HEK293 (cell line): ENCODE measurements at regions not wholly inside any gene's neighbourhood (a gene's known extent, or its start where the extent isn't known, plus 50 kb on each side); places are given as distances from the start of the nearest gene placed in this dataset.

Source experiments
- CTCF ChIA-PET: fragments of 350-600 bp; formaldehyde crosslinking; extraction: SDS; loops from one replicate; lab custom pipeline; 2021; ENCODE audit warnings: antibody characterized with exemption; lab: Yijun Ruan, JAX
- POLR2A ChIA-PET: fragments of 300-600 bp; formaldehyde crosslinking; extraction: SDS; loops from one replicate; lab custom pipeline; 2020; ENCODE audit warnings: antibody characterized with exemption, inconsistent platforms; lab: Yijun Ruan, JAX
- H3K27ac ChIP-seq: fragments of 200-500 bp; sonication (Bioruptor generic); 2 replicates; pipeline ENCODE4 v1.5.1; 2014; ENCODE audit warnings: low read depth, low read length, control low read depth, inconsistent platforms; ENCODE audit errors: extremely low read depth
- H3K36me3 ChIP-seq, 2 experiments: fragments of 200-500 bp in 1 of 2; sonication (Bioruptor generic) in 1 of 2; 1 replicate in 1 of 2; 2 replicates in 1 of 2; pipeline ENCODE4 v1.5.1; 2014 to 2017; ENCODE audit warnings: inconsistent platforms in 2 of 2, low read length in 2 of 2; ENCODE audit not compliant: control insufficient read depth in 2 of 2, insufficient read depth in 1 of 2
- H3K4me1 ChIP-seq: fragments of 200-500 bp; sonication (Bioruptor generic); 2 replicates; pipeline ENCODE4 v1.5.1; 2014; ENCODE audit warnings: mild to moderate bottlenecking, low read length, inconsistent platforms; ENCODE audit not compliant: control insufficient read depth, insufficient read depth
- H3K4me3 ChIP-seq: 2 replicates; pipeline ENCODE4 v1.5.1; 2011; ENCODE audit warnings: low read depth, mild to moderate bottlenecking, control low read depth, low read length, moderate library complexity
- H3K9me3 ChIP-seq: fragments of 200-500 bp; sonication (Bioruptor generic); 2 replicates; pipeline ENCODE4 v1.5.1; 2014; ENCODE audit warnings: low read depth, low read length, inconsistent platforms; ENCODE audit not compliant: control insufficient read depth, insufficient read depth
- FEZF1 ChIP-seq: fragments of 450-650 bp; formaldehyde crosslinking; IDR thresholded peaks from 2 replicates; pipeline ENCODE4 v1.5.1; 2016; ENCODE audit warnings: missing biosample characterization, missing genetic modification characterization
- HOXA7 ChIP-seq: sonication (generic); formaldehyde crosslinking; IDR thresholded peaks from 2 replicates; pipeline ENCODE4 v1.8.1; 2022; ENCODE audit warnings: missing genetic modification reagents, borderline replicate concordance
- SCRT1 ChIP-seq: fragments of 450-650 bp; formaldehyde crosslinking; IDR thresholded peaks from 2 replicates; pipeline ENCODE4 v1.5.1; 2016; ENCODE audit warnings: missing biosample characterization, missing genetic modification characterization, borderline replicate concordance
- ZBTB10 ChIP-seq: fragments of 450-650 bp; formaldehyde crosslinking; IDR thresholded peaks from 2 replicates; pipeline ENCODE4 v1.5.1; 2016; ENCODE audit warnings: missing biosample characterization, missing genetic modification characterization
- ZBTB49 ChIP-seq: fragments of 450-650 bp; formaldehyde crosslinking; IDR thresholded peaks from 2 replicates; pipeline ENCODE4 v1.5.1; 2016; ENCODE audit warnings: missing biosample characterization, missing genetic modification characterization, low read depth
- ZBTB8A ChIP-seq: fragments of 450-650 bp; formaldehyde crosslinking; IDR thresholded peaks from 2 replicates; pipeline ENCODE4 v1.5.1; 2016; ENCODE audit warnings: missing biosample characterization, missing genetic modification characterization
- ZFP37 ChIP-seq: fragments of 450-650 bp; formaldehyde crosslinking; IDR thresholded peaks from 2 replicates; pipeline ENCODE4 v1.5.1; 2016; ENCODE audit warnings: missing biosample characterization, missing genetic modification characterization
- ZNF280D ChIP-seq: fragments of 450-650 bp; formaldehyde crosslinking; IDR thresholded peaks from 2 replicates; pipeline ENCODE4 v1.5.1; 2016; ENCODE audit warnings: missing biosample characterization, missing genetic modification characterization
- ZNF558 ChIP-seq: fragments of 450-650 bp; formaldehyde crosslinking; IDR thresholded peaks from 2 replicates; pipeline ENCODE4 v1.5.1; 2016; ENCODE audit warnings: missing biosample characterization, missing genetic modification characterization
- ZNF585B ChIP-seq: fragments of 450-650 bp; formaldehyde crosslinking; IDR thresholded peaks from 2 replicates; pipeline ENCODE4 v1.5.1; 2016; ENCODE audit warnings: missing biosample characterization, missing genetic modification characterization
- ZNF658 ChIP-seq: fragments of 450-650 bp; formaldehyde crosslinking; IDR thresholded peaks from 2 replicates; pipeline ENCODE4; 2016; ENCODE audit warnings: missing biosample characterization, missing genetic modification characterization
- ZNF791 ChIP-seq: fragments of 450-650 bp; formaldehyde crosslinking; IDR thresholded peaks from 2 replicates; pipeline ENCODE4 v1.5.1; 2016; ENCODE audit warnings: missing biosample characterization, missing genetic modification characterization
- ZNF830 ChIP-seq: fragments of 450-650 bp; IDR thresholded peaks from 2 replicates; pipeline ENCODE4 v1.5.0; 2018; ENCODE audit warnings: missing biosample characterization, missing genetic modification characterization, low read depth, mild to moderate bottlenecking, moderate library complexity
- TF ChIP-seq, protein P1 (sequence below): fragments of 450-650 bp; formaldehyde crosslinking; IDR thresholded peaks from 2 replicates; pipeline ENCODE4 v1.5.1; 2017; ENCODE audit warnings: missing biosample characterization, missing genetic modification characterization
- TF ChIP-seq, protein P2 (sequence below): fragments of 450-650 bp; formaldehyde crosslinking; IDR thresholded peaks from 2 replicates; pipeline ENCODE4 v1.5.1; 2017; ENCODE audit warnings: missing biosample characterization, mild to moderate bottlenecking, missing genetic modification characterization, moderate library complexity
- TF ChIP-seq, protein P3 (sequence below): fragments of 450-650 bp; formaldehyde crosslinking; IDR thresholded peaks from 2 replicates; pipeline ENCODE4 v1.5.1; 2016; ENCODE audit warnings: missing biosample characterization, missing genetic modification characterization

GRCh38 chr18:27250471-27250870, 65.4 kb upstream of the CHST9 start:
- Histone ChIP-seq H3K9me3 (no peaks in the 10 kb centered on the region), H3K4me3 (no peak overlapping the region), H3K36me3 (no peaks in the 10 kb centered on the region), H3K27ac (no peak overlapping the region), H3K4me1 (no peaks in the 10 kb centered on the region)
- POLR2A ChIA-PET: no interaction called here
- TF ChIP-seq ZNF558 (no peak), ZNF791 (tag by site-specific recombination) (no peak), ZBTB8A (no peak), ZNF585B (tag by site-specific recombination) (no peak), HOXA7 (CRISPR knock-in tag) (no peak), ZNF280D (tag by site-specific recombination) (no peak)
- CTCF ChIA-PET: interaction anchor here (0.7 kb wide), 1 partner anchor 115 kb away, joined by 3 read pairs; no protein-coding TSS in a partner anchor

GRCh38 chr18:27249933-27250332, 64.8 kb upstream of the CHST9 start:
- Histone ChIP-seq H3K36me3 (no peaks in the 10 kb centered on the region), H3K4me3 (no peak overlapping the region), H3K9me3 (no peaks in the 10 kb centered on the region), H3K4me1 (no peaks in the 10 kb centered on the region), H3K27ac (no peak overlapping the region)
- CTCF ChIA-PET: interaction anchor here (0.7 kb wide), 1 partner anchor 115 kb away, joined by 3 read pairs; no protein-coding TSS in a partner anchor
- no peak for TF ChIP-seq ZNF658
- TF ChIP-seq ZBTB10 (tag by site-specific recombination): no peak
- TF ChIP-seq SCRT1 (tag by site-specific recombination): no peak
- TF ChIP-seq ZBTB49 (tag by site-specific recombination): no peak
- TF ChIP-seq FEZF1 (tag by site-specific recombination): no peak
- 0 out of 2 replicates have a peak, but pooled peaks have one; percentile 15 for TF ChIP-seq ZNF830 (tag by site-specific recombination)
- TF ChIP-seq ZFP37 (tag by site-specific recombination): no peak
- POLR2A ChIA-PET: no interaction called here

GRCh38 chr18:27244259-27244658, 59.2 kb upstream of the CHST9 start:
- Histone ChIP-seq H3K36me3 (no peaks in the 10 kb centered on the region), H3K27ac (no peak overlapping the region), H3K4me3 (no peak overlapping the region), H3K9me3 (no peaks in the 10 kb centered on the region), H3K4me1 (no peaks in the 10 kb centered on the region)
- ChIA-PET CTCF (interaction anchor here (0.5 kb wide), 1 partner anchor 402 kb away, joined by 3 read pairs; no protein-coding TSS in a partner anchor), POLR2A (no interaction called here)
- TF ChIP-seq, protein P1, sequence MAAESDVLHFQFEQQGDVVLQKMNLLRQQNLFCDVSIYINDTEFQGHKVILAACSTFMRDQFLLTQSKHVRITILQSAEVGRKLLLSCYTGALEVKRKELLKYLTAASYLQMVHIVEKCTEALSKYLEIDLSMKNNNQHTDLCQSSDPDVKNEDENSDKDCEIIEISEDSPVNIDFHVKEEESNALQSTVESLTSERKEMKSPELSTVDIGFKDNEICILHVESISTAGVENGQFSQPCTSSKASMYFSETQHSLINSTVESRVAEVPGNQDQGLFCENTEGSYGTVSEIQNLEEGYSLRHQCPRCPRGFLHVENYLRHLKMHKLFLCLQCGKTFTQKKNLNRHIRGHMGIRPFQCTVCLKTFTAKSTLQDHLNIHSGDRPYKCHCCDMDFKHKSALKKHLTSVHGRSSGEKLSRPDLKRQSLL (tag by site-specific recombination): no peak
- TF ChIP-seq, protein P2, sequence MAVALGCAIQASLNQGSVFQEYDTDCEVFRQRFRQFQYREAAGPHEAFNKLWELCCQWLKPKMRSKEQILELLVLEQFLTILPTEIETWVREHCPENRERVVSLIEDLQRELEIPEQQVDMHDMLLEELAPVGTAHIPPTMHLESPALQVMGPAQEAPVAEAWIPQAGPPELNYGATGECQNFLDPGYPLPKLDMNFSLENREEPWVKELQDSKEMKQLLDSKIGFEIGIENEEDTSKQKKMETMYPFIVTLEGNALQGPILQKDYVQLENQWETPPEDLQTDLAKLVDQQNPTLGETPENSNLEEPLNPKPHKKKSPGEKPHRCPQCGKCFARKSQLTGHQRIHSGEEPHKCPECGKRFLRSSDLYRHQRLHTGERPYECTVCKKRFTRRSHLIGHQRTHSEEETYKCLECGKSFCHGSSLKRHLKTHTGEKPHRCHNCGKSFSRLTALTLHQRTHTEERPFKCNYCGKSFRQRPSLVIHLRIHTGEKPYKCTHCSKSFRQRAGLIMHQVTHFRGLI: no peak
- TF ChIP-seq, protein P3, sequence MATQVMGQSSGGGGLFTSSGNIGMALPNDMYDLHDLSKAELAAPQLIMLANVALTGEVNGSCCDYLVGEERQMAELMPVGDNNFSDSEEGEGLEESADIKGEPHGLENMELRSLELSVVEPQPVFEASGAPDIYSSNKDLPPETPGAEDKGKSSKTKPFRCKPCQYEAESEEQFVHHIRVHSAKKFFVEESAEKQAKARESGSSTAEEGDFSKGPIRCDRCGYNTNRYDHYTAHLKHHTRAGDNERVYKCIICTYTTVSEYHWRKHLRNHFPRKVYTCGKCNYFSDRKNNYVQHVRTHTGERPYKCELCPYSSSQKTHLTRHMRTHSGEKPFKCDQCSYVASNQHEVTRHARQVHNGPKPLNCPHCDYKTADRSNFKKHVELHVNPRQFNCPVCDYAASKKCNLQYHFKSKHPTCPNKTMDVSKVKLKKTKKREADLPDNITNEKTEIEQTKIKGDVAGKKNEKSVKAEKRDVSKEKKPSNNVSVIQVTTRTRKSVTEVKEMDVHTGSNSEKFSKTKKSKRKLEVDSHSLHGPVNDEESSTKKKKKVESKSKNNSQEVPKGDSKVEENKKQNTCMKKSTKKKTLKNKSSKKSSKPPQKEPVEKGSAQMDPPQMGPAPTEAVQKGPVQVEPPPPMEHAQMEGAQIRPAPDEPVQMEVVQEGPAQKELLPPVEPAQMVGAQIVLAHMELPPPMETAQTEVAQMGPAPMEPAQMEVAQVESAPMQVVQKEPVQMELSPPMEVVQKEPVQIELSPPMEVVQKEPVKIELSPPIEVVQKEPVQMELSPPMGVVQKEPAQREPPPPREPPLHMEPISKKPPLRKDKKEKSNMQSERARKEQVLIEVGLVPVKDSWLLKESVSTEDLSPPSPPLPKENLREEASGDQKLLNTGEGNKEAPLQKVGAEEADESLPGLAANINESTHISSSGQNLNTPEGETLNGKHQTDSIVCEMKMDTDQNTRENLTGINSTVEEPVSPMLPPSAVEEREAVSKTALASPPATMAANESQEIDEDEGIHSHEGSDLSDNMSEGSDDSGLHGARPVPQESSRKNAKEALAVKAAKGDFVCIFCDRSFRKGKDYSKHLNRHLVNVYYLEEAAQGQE (tag by site-specific recombination): no peak
